ENCODE measurements at regions not wholly inside any gene's neighbourhood (a gene's known extent, or its start where the extent isn't known, plus 50 kb on each side); places are given as distances from the start of the nearest gene placed in this dataset.

- no peak for TF ChIP-seq EZH2phosphoT487 (IDR thresholded peaks at IDR 0.05; ENCODE audit: borderline replicate concordance)
- TF ChIP-seq, protein P1, sequence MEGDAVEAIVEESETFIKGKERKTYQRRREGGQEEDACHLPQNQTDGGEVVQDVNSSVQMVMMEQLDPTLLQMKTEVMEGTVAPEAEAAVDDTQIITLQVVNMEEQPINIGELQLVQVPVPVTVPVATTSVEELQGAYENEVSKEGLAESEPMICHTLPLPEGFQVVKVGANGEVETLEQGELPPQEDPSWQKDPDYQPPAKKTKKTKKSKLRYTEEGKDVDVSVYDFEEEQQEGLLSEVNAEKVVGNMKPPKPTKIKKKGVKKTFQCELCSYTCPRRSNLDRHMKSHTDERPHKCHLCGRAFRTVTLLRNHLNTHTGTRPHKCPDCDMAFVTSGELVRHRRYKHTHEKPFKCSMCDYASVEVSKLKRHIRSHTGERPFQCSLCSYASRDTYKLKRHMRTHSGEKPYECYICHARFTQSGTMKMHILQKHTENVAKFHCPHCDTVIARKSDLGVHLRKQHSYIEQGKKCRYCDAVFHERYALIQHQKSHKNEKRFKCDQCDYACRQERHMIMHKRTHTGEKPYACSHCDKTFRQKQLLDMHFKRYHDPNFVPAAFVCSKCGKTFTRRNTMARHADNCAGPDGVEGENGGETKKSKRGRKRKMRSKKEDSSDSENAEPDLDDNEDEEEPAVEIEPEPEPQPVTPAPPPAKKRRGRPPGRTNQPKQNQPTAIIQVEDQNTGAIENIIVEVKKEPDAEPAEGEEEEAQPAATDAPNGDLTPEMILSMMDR (conservative IDR thresholded peaks at IDR 0.05; ENCODE audit: low read length): no peak
- no peaks in the 10 kb centered on the region for H3K36me3 ChIP-seq (ENCODE audit: insufficient read depth, low read length)
- H3F3A ChIP-seq (ENCODE audit: low read depth): no peaks in the 10 kb centered on the region
- H3K4me2 ChIP-seq (ENCODE audit: low read depth, low read length, poor library complexity, severe bottlenecking): no peak overlapping the region
- H3K79me2 ChIP-seq (ENCODE audit: insufficient read depth, low read length): no peaks in the 10 kb centered on the region
- 0 out of 2 replicates have a peak, but pooled peaks cover 5% of the 10 kb centered on the region for H3K9me2 ChIP-seq (replicated peaks; ENCODE audit: low read depth, low read length)
- H3K4me1 ChIP-seq (ENCODE audit: insufficient read depth, low read length, poor library complexity, severe bottlenecking): no peaks in the 10 kb centered on the region
- no peak overlapping the region for H3K4me3 ChIP-seq (ENCODE audit: low read length, poor library complexity, severe bottlenecking)
- H2AFZ ChIP-seq (ENCODE audit: low read length): no peak overlapping the region
- no peaks in the 10 kb centered on the region for H3K9me3 ChIP-seq (ENCODE audit: insufficient read depth, low read depth, low read length)
- no peaks in the 10 kb centered on the region for H3K27me3 ChIP-seq (ENCODE audit: insufficient read depth, low read length, poor library complexity, severe bottlenecking)
- no peaks in the 10 kb centered on the region for H4K20me1 ChIP-seq (ENCODE audit: insufficient read depth, low read length, poor library complexity, severe bottlenecking)
- no peak overlapping the region for H3K9ac ChIP-seq (ENCODE audit: low read depth, low read length, poor library complexity, severe bottlenecking)
These were observed 1072.9 kb upstream of the SLIT2 start for GRCh38 chr4:19178835-19179234.

GRCh38 chr4:19177616-19178015, 1074.1 kb upstream of the SLIT2 start:
- no peaks in the 10 kb centered on the region for H3K79me2 ChIP-seq (ENCODE audit: insufficient read depth, low read length)
- no peaks in the 10 kb centered on the region for H3K4me1 ChIP-seq (ENCODE audit: insufficient read depth, low read length, poor library complexity, severe bottlenecking)
- H3F3A ChIP-seq (ENCODE audit: low read depth): no peaks in the 10 kb centered on the region

DNA sequence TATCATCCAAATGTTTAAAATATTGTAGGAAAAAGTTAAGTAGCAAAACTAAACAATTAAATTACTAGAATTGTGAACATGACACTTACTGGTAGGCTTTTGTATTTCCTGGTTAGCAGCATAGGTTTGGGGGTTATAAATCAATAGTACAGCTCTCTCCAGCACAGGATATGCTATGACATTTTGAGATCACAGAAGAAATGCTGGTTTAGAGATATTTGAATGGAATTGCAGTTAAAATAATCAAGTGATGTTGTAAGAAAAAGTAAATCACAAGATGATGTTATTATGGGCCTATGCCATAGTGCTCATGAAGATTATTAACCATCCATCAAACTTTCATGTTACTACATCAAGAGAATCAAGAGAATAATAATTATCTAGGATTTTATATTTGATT, 1079.9 kb upstream of the SLIT2 start:
- Histone ChIP-seq H3K36me3 (ENCODE audit: insufficient read depth, low read length) (no peaks in the 10 kb centered on the region), H4K20me1 (ENCODE audit: insufficient read depth, low read length, poor library complexity, severe bottlenecking) (no peaks in the 10 kb centered on the region), H3K9ac (ENCODE audit: low read depth, low read length, poor library complexity, severe bottlenecking) (no peak overlapping the region), H3F3A (ENCODE audit: low read depth) (no peaks in the 10 kb centered on the region), H3K4me3 (ENCODE audit: low read length, poor library complexity, severe bottlenecking) (no peak overlapping the region), H3K9me2 (replicated peaks; ENCODE audit: low read depth, low read length) (no peaks in the 10 kb centered on the region), H3K27me3 (ENCODE audit: insufficient read depth, low read length, poor library complexity, severe bottlenecking) (no peaks in the 10 kb centered on the region), H2AFZ (ENCODE audit: low read length) (no peak overlapping the region), H3K9me3 (ENCODE audit: insufficient read depth, low read depth, low read length) (no peaks in the 10 kb centered on the region), H3K4me1 (ENCODE audit: insufficient read depth, low read length, poor library complexity, severe bottlenecking) (no peaks in the 10 kb centered on the region), H3K79me2 (ENCODE audit: insufficient read depth, low read length) (no peaks in the 10 kb centered on the region), H3K4me2 (ENCODE audit: low read depth, low read length, poor library complexity, severe bottlenecking) (no peak overlapping the region)
- TF ChIP-seq, protein P1 (conservative IDR thresholded peaks at IDR 0.05; ENCODE audit: low read length): no peak
- no peak for TF ChIP-seq EZH2phosphoT487 (IDR thresholded peaks at IDR 0.05; ENCODE audit: borderline replicate concordance)

More at GRCh38 chr4:19177616-19178015, 1074.1 kb upstream of the SLIT2 start:
- H3K4me2 ChIP-seq (ENCODE audit: low read depth, low read length, poor library complexity, severe bottlenecking): no peak overlapping the region
- H3K9ac ChIP-seq (ENCODE audit: low read depth, low read length, poor library complexity, severe bottlenecking): no peak overlapping the region
- H2AFZ ChIP-seq (ENCODE audit: low read length): no peak overlapping the region
- no peaks in the 10 kb centered on the region for H4K20me1 ChIP-seq (ENCODE audit: insufficient read depth, low read length, poor library complexity, severe bottlenecking)
- no peak for TF ChIP-seq EZH2phosphoT487 (IDR thresholded peaks at IDR 0.05; ENCODE audit: borderline replicate concordance)
- TF ChIP-seq, protein P1 (conservative IDR thresholded peaks at IDR 0.05; ENCODE audit: low read length): no peak
- 0 out of 2 replicates have a peak, but pooled peaks cover 5% of the 10 kb centered on the region for H3K9me2 ChIP-seq (replicated peaks; ENCODE audit: low read depth, low read length)
- no peak overlapping the region for H3K4me3 ChIP-seq (ENCODE audit: low read length, poor library complexity, severe bottlenecking)
- no peaks in the 10 kb centered on the region for H3K9me3 ChIP-seq (ENCODE audit: insufficient read depth, low read depth, low read length)
- H3K36me3 ChIP-seq (ENCODE audit: insufficient read depth, low read length): no peaks in the 10 kb centered on the region
- H3K27me3 ChIP-seq (ENCODE audit: insufficient read depth, low read length, poor library complexity, severe bottlenecking): no peaks in the 10 kb centered on the region

Measured in Loucy (cell line).